ENCODE measurements at regions not wholly inside any gene's neighbourhood (a gene's known extent, or its start where the extent isn't known, plus 50 kb on each side); places are given as distances from the start of the nearest gene placed in this dataset.

- no peak for TF ChIP-seq CTCF (conservative IDR thresholded peaks at IDR 0.05)
- no peaks in the 10 kb centered on the region for H3K79me2 ChIP-seq (ENCODE audit: insufficient read depth, low read length)
- H2AK5ac ChIP-seq (ENCODE audit: insufficient read length, low read length), result no peak overlapping the region
- H2BK15ac ChIP-seq (ENCODE audit: low read depth, low read length), result no peak overlapping the region
- no peak overlapping the region for H3K27ac Mint-ChIP-seq
- peaks cover 39 to 48% of the 10 kb centered on the region in 2 experiments for H3K9me3 Mint-ChIP-seq
- no peak overlapping the region for H2BK5ac ChIP-seq (ENCODE audit: insufficient read length, low read length)
- no peak overlapping the region for H2AFZ ChIP-seq (ENCODE audit: low read length)
- H2BK20ac ChIP-seq (ENCODE audit: low read depth, low read length, poor library complexity, severe bottlenecking), result no peak overlapping the region
- H3K9me3 ChIP-seq (ENCODE audit: control insufficient read depth, low read depth, low read length), result peaks cover 17% of the 10 kb centered on the region
- no peak overlapping the region for H4K8ac ChIP-seq (replicated peaks; ENCODE audit: insufficient read length, low read depth, low read length)
- H4K20me1 ChIP-seq (ENCODE audit: control insufficient read depth, insufficient read depth, insufficient read length), result no peaks in the 10 kb centered on the region
- DNase-seq, result no peak
- H3K4me3 Mint-ChIP-seq, result no peak overlapping the region
- no peak overlapping the region for H3K18ac ChIP-seq (ENCODE audit: insufficient read length, low read depth, low read length)
- H3K4me1 ChIP-seq (ENCODE audit: insufficient read depth, low read length), result no peaks in the 10 kb centered on the region
- H4K5ac ChIP-seq (ENCODE audit: insufficient read length, low read depth, low read length), result no peak overlapping the region
- no peak overlapping the region for H3K4ac ChIP-seq (ENCODE audit: low read depth, low read length)
- H3K27ac ChIP-seq (ENCODE audit: insufficient read length, low read depth, low read length), result no peak overlapping the region
- no peaks in the 10 kb centered on the region; a peak in 1 of 7 replicates for H3K36me3 Mint-ChIP-seq (ENCODE audit: insufficient read depth in 1 of 3, low read depth in 3 of 3)
- H2BK12ac ChIP-seq (ENCODE audit: insufficient read length, low read depth, low read length), result no peak overlapping the region
- H3K79me1 ChIP-seq (ENCODE audit: insufficient read depth, low read depth, low read length, poor library complexity, severe bottlenecking), result no peaks in the 10 kb centered on the region
- H2BK120ac ChIP-seq (ENCODE audit: low read depth, low read length, poor library complexity, severe bottlenecking), result no peak overlapping the region
- H4K91ac ChIP-seq (ENCODE audit: insufficient read length, low read depth, low read length), result no peak overlapping the region
- no peak overlapping the region for H3T11ph ChIP-seq (ENCODE audit: low read length)
- no peak overlapping the region for H3K23ac ChIP-seq (ENCODE audit: insufficient read length, low read depth, low read length)
- no peak overlapping the region for H3K56ac ChIP-seq (ENCODE audit: insufficient read length, low read depth, low read length)
- no peaks in the 10 kb centered on the region; a peak in 1 of 4 replicates for H3K4me1 Mint-ChIP-seq
- H3K27me3 Mint-ChIP-seq (ENCODE audit: low read depth), result no peaks in the 10 kb centered on the region
- H3K27me3 ChIP-seq (ENCODE audit: insufficient read depth, low read length), result no peaks in the 10 kb centered on the region
- no peak overlapping the region for H3K4me2 ChIP-seq (ENCODE audit: insufficient read depth, insufficient read length, low read length)
- no peak overlapping the region for H3K14ac ChIP-seq (ENCODE audit: insufficient read depth, low read length)
- WGBS (ENCODE audit: extremely low coverage, insufficient read length, low lambda C conversion rate), result no CpG with 5 or more reads among the region's 1 CpG
- H3K9ac ChIP-seq (ENCODE audit: extremely low read depth, insufficient read length, low read length), result no peak overlapping the region
- no peaks in the 10 kb centered on the region for H3K23me2 ChIP-seq (ENCODE audit: insufficient read length, low read depth, low read length, poor library complexity, severe bottlenecking)
Observed at GRCh38 chrX:150014525-150014924, 76.2 kb upstream of the EOLA2 start.
